ENCODE measurements at regions not wholly inside any gene's neighbourhood (a gene's known extent, or its start where the extent isn't known, plus 50 kb on each side); places are given as distances from the start of the nearest gene placed in this dataset.

GRCh38 chr2:64219149-64219548 is 74.9 kb upstream of the PELI1 start:
- TF ChIP-seq POLR2A (IDR thresholded peaks at IDR 0.05; ENCODE audit: low read depth, low read length) (no peak), POLR2AphosphoS5 (IDR thresholded peaks at IDR 0.05; ENCODE audit: low read depth, low read length) (no peak)
